ENCODE measurements at regions not wholly inside any gene's neighbourhood (a gene's known extent, or its start where the extent isn't known, plus 50 kb on each side); places are given as distances from the start of the nearest gene placed in this dataset.

- Mint-ChIP-seq H3K36me3 (no peaks in the 10 kb centered on the region), H3K9me3 (peaks cover 4 to 7% (median 5%) of the 10 kb centered on the region in 3 donors), H3K4me1 (no peaks in the 10 kb centered on the region), H3K27me3 (no peaks in the 10 kb centered on the region), H3K27ac (no peak overlapping the region), H3K4me3 (no peak overlapping the region)
- POLR2A ChIA-PET = no interaction called here
- Histone ChIP-seq H3K4me1 (ENCODE audit: control insufficient read depth in 1 of 2, extremely low read depth in 1 of 2, insufficient read depth in 2 of 2, low read length in 2 of 2) (no peaks in the 10 kb centered on the region), H3K4me3 (ENCODE audit: control insufficient read depth in 1 of 2, extremely low read depth in 1 of 2, low read length in 1 of 2) (no peak overlapping the region), H3K36me3 (ENCODE audit: control insufficient read depth in 2 of 2, extremely low read depth in 1 of 2, insufficient read depth in 1 of 2, low read length in 1 of 2) (no peaks in the 10 kb centered on the region), H3K27me3 (replicated peaks in 1 of 2; ENCODE audit: control insufficient read depth in 2 of 2, extremely low read depth in 1 of 2, insufficient read depth in 2 of 2, low read length in 1 of 2) (no peaks in the 10 kb centered on the region), H3K9me3 (no peaks in the 10 kb centered on the region), H3K27ac (ENCODE audit: low read length) (no peak overlapping the region)
- CTCF ChIA-PET = no interaction called here
- DNase-seq = no peak
- 92% methylated on average over 1 of the region's 2 CpGs for WGBS (ENCODE audit: insufficient coverage)
- ATAC-seq (replicated peaks in 1 of 4) = no peak
These were observed 225.0 kb upstream of the DOK6 start for GRCh38 chr18:69175681-69176080.

GRCh38 chr18:69176741-69177140 is 223.9 kb upstream of the DOK6 start:
- no peaks in the 10 kb centered on the region for H3K27me3 Mint-ChIP-seq

GRCh38 chr18:69177702-69178101 is 223.0 kb upstream of the DOK6 start:
- Histone ChIP-seq H3K27ac (ENCODE audit: low read length) (no peak overlapping the region), H3K36me3 (ENCODE audit: control insufficient read depth in 2 of 2, extremely low read depth in 1 of 2, insufficient read depth in 1 of 2, low read length in 1 of 2) (no peaks in the 10 kb centered on the region), H3K9me3 (no peaks in the 10 kb centered on the region), H3K4me1 (ENCODE audit: control insufficient read depth in 1 of 2, extremely low read depth in 1 of 2, insufficient read depth in 2 of 2, low read length in 2 of 2) (no peaks in the 10 kb centered on the region), H3K27me3 (replicated peaks in 1 of 2; ENCODE audit: control insufficient read depth in 2 of 2, extremely low read depth in 1 of 2, insufficient read depth in 2 of 2, low read length in 1 of 2) (no peaks in the 10 kb centered on the region), H3K4me3 (ENCODE audit: control insufficient read depth in 1 of 2, extremely low read depth in 1 of 2, low read length in 1 of 2) (no peak overlapping the region)
- ChIA-PET POLR2A (no interaction called here), CTCF (no interaction called here)
- Mint-ChIP-seq H3K9me3 (peaks cover 0 to 2% (median under 1%) of the 10 kb centered on the region in 3 donors), H3K27ac (no peak overlapping the region), H3K36me3 (no peaks in the 10 kb centered on the region), H3K27me3 (no peaks in the 10 kb centered on the region), H3K4me1 (no peaks in the 10 kb centered on the region), H3K4me3 (no peak overlapping the region)
- ATAC-seq (replicated peaks in 1 of 4) = no peak
- no CpG with 5 or more reads among the region's 1 CpG for WGBS (ENCODE audit: insufficient coverage)
- DNase-seq = no peak

More at GRCh38 chr18:69176741-69177140, 223.9 kb upstream of the DOK6 start:
- no peaks in the 10 kb centered on the region for H3K27me3 ChIP-seq (replicated peaks in 1 of 2; ENCODE audit: control insufficient read depth in 2 of 2, extremely low read depth in 1 of 2, insufficient read depth in 2 of 2, low read length in 1 of 2)
- Mint-ChIP-seq H3K36me3 (no peaks in the 10 kb centered on the region), H3K4me3 (no peak overlapping the region), H3K4me1 (no peaks in the 10 kb centered on the region), H3K27ac (no peak overlapping the region), H3K9me3 (peaks cover 3 to 7% (median 5%) of the 10 kb centered on the region in 3 donors)
- CTCF ChIA-PET = no interaction called here
- POLR2A ChIA-PET = no interaction called here
- H3K9me3 ChIP-seq = no peaks in the 10 kb centered on the region
- no peaks in the 10 kb centered on the region for H3K36me3 ChIP-seq (ENCODE audit: control insufficient read depth in 2 of 2, extremely low read depth in 1 of 2, insufficient read depth in 1 of 2, low read length in 1 of 2)
- no peak for ATAC-seq (replicated peaks in 1 of 4)
- WGBS (ENCODE audit: insufficient coverage) = 69% methylated on average over 2 of the region's 3 CpGs
- no peaks in the 10 kb centered on the region for H3K4me1 ChIP-seq (ENCODE audit: control insufficient read depth in 1 of 2, extremely low read depth in 1 of 2, insufficient read depth in 2 of 2, low read length in 2 of 2)
- DNase-seq = no peak
- no peak overlapping the region for H3K27ac ChIP-seq (ENCODE audit: low read length)
- no peak overlapping the region for H3K4me3 ChIP-seq (ENCODE audit: control insufficient read depth in 1 of 2, extremely low read depth in 1 of 2, low read length in 1 of 2)

- Mint-ChIP-seq H3K4me1 (no peaks in the 10 kb centered on the region), H3K4me3 (no peak overlapping the region), H3K27me3 (no peaks in the 10 kb centered on the region), H3K27ac (no peak overlapping the region), H3K36me3 (no peaks in the 10 kb centered on the region), H3K9me3 (no peaks in the 10 kb centered on the region)
- ChIA-PET CTCF (no interaction called here), POLR2A (interaction anchor here in 1 of 2 donors (0.6 kb wide), 1 partner anchor 249 kb away, joined by 3 read pairs; no protein-coding TSS in a partner anchor)
- H3K4me1 ChIP-seq (ENCODE audit: control insufficient read depth in 1 of 2, extremely low read depth in 1 of 2, insufficient read depth in 2 of 2, low read length in 2 of 2) = no peaks in the 10 kb centered on the region
- H3K4me3 ChIP-seq (ENCODE audit: control insufficient read depth in 1 of 2, extremely low read depth in 1 of 2, low read length in 1 of 2) = no peak overlapping the region
- H3K9me3 ChIP-seq = no peaks in the 10 kb centered on the region
- H3K27me3 ChIP-seq (replicated peaks in 1 of 2; ENCODE audit: control insufficient read depth in 2 of 2, extremely low read depth in 1 of 2, insufficient read depth in 2 of 2, low read length in 1 of 2) = no peaks in the 10 kb centered on the region
- DNase-seq = no peak
- no peaks in the 10 kb centered on the region for H3K36me3 ChIP-seq (ENCODE audit: control insufficient read depth in 2 of 2, extremely low read depth in 1 of 2, insufficient read depth in 1 of 2, low read length in 1 of 2)
- H3K27ac ChIP-seq (ENCODE audit: low read length) = no peak overlapping the region
- no peak for ATAC-seq (replicated peaks in 1 of 4)
These were observed 214.5 kb upstream of the DOK6 start for GRCh38 chr18:69186162-69186561.

- no peak for DNase-seq
- no peaks in the 10 kb centered on the region for H3K9me3 ChIP-seq
- POLR2A ChIA-PET = no interaction called here
- H3K4me3 ChIP-seq (ENCODE audit: control insufficient read depth in 1 of 2, extremely low read depth in 1 of 2, low read length in 1 of 2) = no peak overlapping the region
- H3K27ac ChIP-seq (ENCODE audit: low read length) = no peak overlapping the region
- H3K27me3 ChIP-seq (replicated peaks in 1 of 2; ENCODE audit: control insufficient read depth in 2 of 2, extremely low read depth in 1 of 2, insufficient read depth in 2 of 2, low read length in 1 of 2) = no peaks in the 10 kb centered on the region
- no peak overlapping the region for H3K27ac Mint-ChIP-seq
- ATAC-seq (replicated peaks in 1 of 4) = no peak
- H3K36me3 Mint-ChIP-seq = no peaks in the 10 kb centered on the region
- H3K27me3 Mint-ChIP-seq = no peaks in the 10 kb centered on the region
- no peaks in the 10 kb centered on the region for H3K4me1 ChIP-seq (ENCODE audit: control insufficient read depth in 1 of 2, extremely low read depth in 1 of 2, insufficient read depth in 2 of 2, low read length in 2 of 2)
- no peak overlapping the region for H3K4me3 Mint-ChIP-seq
- no peaks in the 10 kb centered on the region for H3K36me3 ChIP-seq (ENCODE audit: control insufficient read depth in 2 of 2, extremely low read depth in 1 of 2, insufficient read depth in 1 of 2, low read length in 1 of 2)
- no peaks in the 10 kb centered on the region for H3K9me3 Mint-ChIP-seq
- H3K4me1 Mint-ChIP-seq = no peaks in the 10 kb centered on the region
- WGBS (ENCODE audit: insufficient coverage) = 30% methylated on average over 2 of the region's 3 CpGs
- CTCF ChIA-PET = no interaction called here
These were observed 204.4 kb upstream of the DOK6 start for GRCh38 chr18:69196336-69196735.

GRCh38 chr18:69205925-69206324 is 194.8 kb upstream of the DOK6 start:
- Mint-ChIP-seq H3K4me3 (no peak overlapping the region), H3K9me3 (no peaks in the 10 kb centered on the region), H3K36me3 (no peaks in the 10 kb centered on the region), H3K27ac (no peak overlapping the region), H3K4me1 (no peaks in the 10 kb centered on the region), H3K27me3 (no peaks in the 10 kb centered on the region)
- ATAC-seq (replicated peaks in 1 of 4) (no peak), DNase-seq (no peak)
- H3K27ac ChIP-seq (ENCODE audit: low read length) = no peak overlapping the region
- no peak overlapping the region for H3K4me3 ChIP-seq (ENCODE audit: control insufficient read depth in 1 of 2, extremely low read depth in 1 of 2, low read length in 1 of 2)
- H3K27me3 ChIP-seq (replicated peaks in 1 of 2; ENCODE audit: control insufficient read depth in 2 of 2, extremely low read depth in 1 of 2, insufficient read depth in 2 of 2, low read length in 1 of 2) = no peaks in the 10 kb centered on the region
- POLR2A ChIA-PET = no interaction called here
- H3K9me3 ChIP-seq = no peaks in the 10 kb centered on the region
- CTCF ChIA-PET = no interaction called here
- WGBS (ENCODE audit: insufficient coverage) = no CpG with 5 or more reads among the region's 1 CpG
- no peaks in the 10 kb centered on the region for H3K4me1 ChIP-seq (ENCODE audit: control insufficient read depth in 1 of 2, extremely low read depth in 1 of 2, insufficient read depth in 2 of 2, low read length in 2 of 2)
- no peaks in the 10 kb centered on the region for H3K36me3 ChIP-seq (ENCODE audit: control insufficient read depth in 2 of 2, extremely low read depth in 1 of 2, insufficient read depth in 1 of 2, low read length in 1 of 2)

- ATAC-seq (replicated peaks in 1 of 4) (no peak), DNase-seq (no peak)
- Mint-ChIP-seq H3K4me1 (no peaks in the 10 kb centered on the region), H3K27me3 (no peaks in the 10 kb centered on the region), H3K36me3 (no peaks in the 10 kb centered on the region), H3K9me3 (no peaks in the 10 kb centered on the region), H3K27ac (no peak overlapping the region), H3K4me3 (no peak overlapping the region)
- Histone ChIP-seq H3K27me3 (replicated peaks in 1 of 2; ENCODE audit: control insufficient read depth in 2 of 2, extremely low read depth in 1 of 2, insufficient read depth in 2 of 2, low read length in 1 of 2) (no peaks in the 10 kb centered on the region), H3K4me1 (ENCODE audit: control insufficient read depth in 1 of 2, extremely low read depth in 1 of 2, insufficient read depth in 2 of 2, low read length in 2 of 2) (no peaks in the 10 kb centered on the region), H3K4me3 (ENCODE audit: control insufficient read depth in 1 of 2, extremely low read depth in 1 of 2, low read length in 1 of 2) (no peak overlapping the region), H3K36me3 (ENCODE audit: control insufficient read depth in 2 of 2, extremely low read depth in 1 of 2, insufficient read depth in 1 of 2, low read length in 1 of 2) (no peaks in the 10 kb centered on the region), H3K27ac (ENCODE audit: low read length) (no peak overlapping the region), H3K9me3 (no peaks in the 10 kb centered on the region)
- CTCF ChIA-PET = no interaction called here
- 88% methylated on average over 1 of the region's 2 CpGs for WGBS (ENCODE audit: insufficient coverage)
- POLR2A ChIA-PET = no interaction called here
These were observed 192.1 kb upstream of the DOK6 start for GRCh38 chr18:69208545-69208944.

Measured in T-cell (primary cell).